GM23248 (cell line): ENCODE measurements at regions not wholly inside any gene's neighbourhood (a gene's known extent, or its start where the extent isn't known, plus 50 kb on each side); places are given as distances from the start of the nearest gene placed in this dataset.

ENCODE experiments used
- DNase-seq: peaks from one replicate; pipeline ENCODE4 v3.0.0-alpha.2; 2015
- H2AFZ ChIP-seq: fragments of 200-600 bp; sonication (generic); 2 replicates; pipeline ENCODE4 v1.6.1; 2016; ENCODE audit warnings: antibody characterized with exemption
- H3F3A ChIP-seq: fragments of 200-600 bp; sonication (generic); 2 replicates; pipeline ENCODE4 v1.6.1; 2016; ENCODE audit warnings: mild to moderate bottlenecking, antibody characterized with exemption, mixed run types; ENCODE audit not compliant: insufficient read depth
- H3K27ac ChIP-seq: fragments of 200-600 bp; sonication (generic); 2 replicates; pipeline ENCODE4 v1.5.1; 2016; ENCODE audit warnings: mild to moderate bottlenecking
- H3K27me3 ChIP-seq: fragments of 200-600 bp; sonication (generic); replicated peaks from 2 replicates; pipeline ENCODE4 v1.6.1; 2016; ENCODE audit warnings: mild to moderate bottlenecking; ENCODE audit not compliant: insufficient read depth
- H3K36me3 ChIP-seq: fragments of 200-600 bp; sonication (generic); 2 replicates; pipeline ENCODE4 v1.6.1; 2016; ENCODE audit warnings: low read depth, mild to moderate bottlenecking
- H3K4me1 ChIP-seq: fragments of 200-600 bp; sonication (generic); 2 replicates; pipeline ENCODE4 v1.6.1; 2016; ENCODE audit warnings: mild to moderate bottlenecking; ENCODE audit not compliant: insufficient read depth
- H3K4me2 ChIP-seq: fragments of 200-600 bp; sonication (generic); one replicate; pipeline ENCODE4 v1.6.1; 2016; ENCODE audit warnings: mild to moderate bottlenecking; ENCODE audit not compliant: unreplicated experiment
- H3K4me3 ChIP-seq: fragments of 200-600 bp; sonication (generic); 2 replicates; pipeline ENCODE4 v1.5.1; 2016; ENCODE audit warnings: mild to moderate bottlenecking
- H3K79me2 ChIP-seq: fragments of 200-600 bp; sonication (generic); 2 replicates; pipeline ENCODE4 v1.6.1; 2016; ENCODE audit warnings: mild to moderate bottlenecking; ENCODE audit not compliant: insufficient read depth
- H3K9ac ChIP-seq: fragments of 200-600 bp; sonication (generic); 2 replicates; pipeline ENCODE4 v1.6.1; 2016; ENCODE audit warnings: mild to moderate bottlenecking
- H3K9me2 ChIP-seq: fragments of 200-600 bp; sonication (generic); 2 replicates; pipeline ENCODE4 v1.6.1; 2016; ENCODE audit warnings: mixed run types, mild to moderate bottlenecking, moderate library complexity; ENCODE audit not compliant: insufficient read depth
- H3K9me3 ChIP-seq: fragments of 200-600 bp; sonication (generic); one replicate; pipeline ENCODE4 v1.6.1; 2017; ENCODE audit warnings: low read depth
- H4K20me1 ChIP-seq: fragments of 200-600 bp; sonication (generic); 2 replicates; pipeline ENCODE4 v1.6.0; 2016; ENCODE audit not compliant: insufficient read depth
- EZH2 ChIP-seq: fragments of 200-600 bp; sonication (generic); IDR thresholded peaks from 2 replicates; pipeline ENCODE4 v1.6.1; 2018; ENCODE audit warnings: antibody characterized with exemption, mild to moderate bottlenecking; ENCODE audit not compliant: insufficient read depth, poor library complexity, severe bottlenecking
- EZH2phosphoT487 ChIP-seq: fragments of 200-600 bp; sonication (generic); IDR thresholded peaks from 2 replicates; pipeline ENCODE4 v1.6.1; 2018; ENCODE audit warnings: antibody characterized with exemption, moderate library complexity, mild to moderate bottlenecking, low read depth; ENCODE audit not compliant: insufficient read depth
- WGBS, 2 experiments: methylation state at CpG; one replicate each; pipeline ENCODE4 v1.1.6; 2015 to 2017; ENCODE audit warnings: low lambda C conversion rate in 2 of 2, low coverage in 1 of 2; ENCODE audit errors: missing lambda C conversion rate in 2 of 2; 5-methylcytosine and 5-hydroxymethylcytosine counted together
- in situ Hi-C: fragments of 300-500 bp; cut with MboI; formaldehyde crosslinking; loops from 2 replicates; pipeline ENCODE4 v1.15.0; 2020

- no peaks in the 10 kb centered on the region for H3K36me3 ChIP-seq
- no peak for TF ChIP-seq EZH2phosphoT487
- TF ChIP-seq EZH2: no peak
- in situ Hi-C loops: no loop called here
- H4K20me1 ChIP-seq: no peaks in the 10 kb centered on the region
- H2AFZ ChIP-seq: peak overlapping the region; percentile 88
- H3K9me2 ChIP-seq: no peaks in the 10 kb centered on the region
- H3K4me2 ChIP-seq: peak overlapping the region; percentile 48
- DNase-seq: peak; percentile 29
- WGBS, 2 experiments: 14 to 15% methylated on average over 31 of the region's 31 CpGs
- H3K9me3 ChIP-seq: no peaks in the 10 kb centered on the region
- H3K4me3 ChIP-seq: peak overlapping the region; percentile 70
- H3K9ac ChIP-seq: peak overlapping the region; percentile 24
- no peaks in the 10 kb centered on the region for H3K79me2 ChIP-seq
- no peaks in the 10 kb centered on the region for H3K27me3 ChIP-seq
- peak overlapping the region; percentile 77 for H3K27ac ChIP-seq
- H3K4me1 ChIP-seq: peaks cover 14% of the 10 kb centered on the region; the same call in 1 of the 2 replicates
- peaks cover 25% of the 10 kb centered on the region for H3F3A ChIP-seq
Observed at GRCh38 chr6:26215585-26216358, 128.5 kb downstream of the HFE start.

GRCh38 chr6:26216359-26216885 is 129.2 kb downstream of the HFE start:
- H3K4me3 ChIP-seq: peak overlapping the region; percentile 70
- peak overlapping the region; percentile 62 for H3K9ac ChIP-seq
- no peaks in the 10 kb centered on the region for H3K27me3 ChIP-seq
- H3F3A ChIP-seq: peaks cover 25% of the 10 kb centered on the region
- no peaks in the 10 kb centered on the region for H3K79me2 ChIP-seq
- WGBS, 2 experiments: 3 to 4% methylated on average over 21 to 22 of the region's 22 CpGs
- TF ChIP-seq EZH2phosphoT487 (no peak), EZH2 (no peak)
- peaks cover 14% of the 10 kb centered on the region; the same call in 1 of the 2 replicates for H3K4me1 ChIP-seq
- DNase-seq: peak; percentile 94
- peak overlapping the region; percentile 48 for H3K4me2 ChIP-seq
- H3K36me3 ChIP-seq: no peaks in the 10 kb centered on the region
- in situ Hi-C loops: no loop called here
- H3K9me2 ChIP-seq: no peaks in the 10 kb centered on the region
- peak overlapping the region; percentile 88 for H2AFZ ChIP-seq
- H4K20me1 ChIP-seq: no peaks in the 10 kb centered on the region
- H3K9me3 ChIP-seq: no peaks in the 10 kb centered on the region
- H3K27ac ChIP-seq: peak overlapping the region; percentile 77

- Histone ChIP-seq H3K4me1 (peaks cover 14% of the 10 kb centered on the region; the same call in 1 of the 2 replicates), H3F3A (peaks cover 25% of the 10 kb centered on the region), H3K9me2 (no peaks in the 10 kb centered on the region), H3K27ac (peak overlapping the region; percentile 77), H2AFZ (peak overlapping the region; percentile 88), H3K4me3 (peak overlapping the region; percentile 70), H3K79me2 (no peaks in the 10 kb centered on the region), H3K36me3 (no peaks in the 10 kb centered on the region), H4K20me1 (no peaks in the 10 kb centered on the region), H3K9ac (peak overlapping the region; percentile 62), H3K9me3 (no peaks in the 10 kb centered on the region), H3K27me3 (no peaks in the 10 kb centered on the region), H3K4me2 (peak overlapping the region; percentile 48)
- WGBS, 2 experiments: 12% methylated on average over 44 of the region's 44 CpGs
- in situ Hi-C loops: no loop called here
- TF ChIP-seq EZH2: no peak
- TF ChIP-seq EZH2phosphoT487: no peak
- peak; percentile 92 for DNase-seq
Observed at GRCh38 chr6:26216886-26217713, 129.9 kb downstream of the HFE start.

GRCh38 chr6:26217714-26218075 is 130.5 kb downstream of the HFE start:
- H2AFZ ChIP-seq: peak overlapping the region; percentile 88
- peak overlapping the region; percentile 70 for H3K4me3 ChIP-seq
- no peaks in the 10 kb centered on the region for H3K9me3 ChIP-seq
- no peaks in the 10 kb centered on the region for H3K79me2 ChIP-seq
- H3K4me2 ChIP-seq: peak overlapping the region; percentile 48
- no peaks in the 10 kb centered on the region for H3K9me2 ChIP-seq
- in situ Hi-C loops: no loop called here
- peak; percentile 9 for DNase-seq
- no peaks in the 10 kb centered on the region for H4K20me1 ChIP-seq
- H3K9ac ChIP-seq: peak overlapping the region; percentile 62
- H3K36me3 ChIP-seq: no peaks in the 10 kb centered on the region
- H3F3A ChIP-seq: peaks cover 25% of the 10 kb centered on the region
- H3K27me3 ChIP-seq: no peaks in the 10 kb centered on the region
- H3K27ac ChIP-seq: peak overlapping the region; percentile 77
- TF ChIP-seq EZH2 (no peak), EZH2phosphoT487 (no peak)
- peaks cover 14% of the 10 kb centered on the region; the same call in 1 of the 2 replicates for H3K4me1 ChIP-seq
- 9 to 11% methylated on average over 10 of the region's 10 CpGs for WGBS, 2 experiments
